ENCODE measurements at regions not wholly inside any gene's neighbourhood (a gene's known extent, or its start where the extent isn't known, plus 50 kb on each side); places are given as distances from the start of the nearest gene placed in this dataset.

- H3K23me2 ChIP-seq (ENCODE audit: insufficient read length, low read depth, low read length, poor library complexity, severe bottlenecking): no peaks in the 10 kb centered on the region
- no peaks in the 10 kb centered on the region for H3K27me3 ChIP-seq (ENCODE audit: insufficient read depth, low read length)
- no peak overlapping the region for H3T11ph ChIP-seq (ENCODE audit: low read length)
- no peak overlapping the region for H2AFZ ChIP-seq (ENCODE audit: low read length)
- no peak overlapping the region for H2BK5ac ChIP-seq (ENCODE audit: insufficient read length, low read length)
- H3K36me3 Mint-ChIP-seq (ENCODE audit: insufficient read depth in 1 of 3, low read depth in 3 of 3): no peaks in the 10 kb centered on the region
- H2AK5ac ChIP-seq (ENCODE audit: insufficient read length, low read length): no peak overlapping the region
- no CpG with 5 or more reads among the region's 3 CpGs for WGBS (ENCODE audit: extremely low coverage, insufficient read length, low lambda C conversion rate)
- H3K9ac ChIP-seq (ENCODE audit: extremely low read depth, insufficient read length, low read length): no peak overlapping the region
- no peak overlapping the region for H3K56ac ChIP-seq (ENCODE audit: insufficient read length, low read depth, low read length)
- H3K27ac ChIP-seq (ENCODE audit: insufficient read length, low read depth, low read length): no peak overlapping the region
- H3K4me3 Mint-ChIP-seq: no peak overlapping the region
- no peaks in the 10 kb centered on the region for H3K9me3 Mint-ChIP-seq
- no peak overlapping the region for H2BK120ac ChIP-seq (ENCODE audit: low read depth, low read length, poor library complexity, severe bottlenecking)
- H4K8ac ChIP-seq (replicated peaks; ENCODE audit: insufficient read length, low read depth, low read length): no peak overlapping the region
- H2BK15ac ChIP-seq (ENCODE audit: low read depth, low read length): no peak overlapping the region
- H3K4me1 Mint-ChIP-seq: peaks cover 5 to 6% of the 10 kb centered on the region in 2 experiments; a peak in 2 of 4 replicates
- no peaks in the 10 kb centered on the region for H3K79me1 ChIP-seq (ENCODE audit: insufficient read depth, low read depth, low read length, poor library complexity, severe bottlenecking)
- no peak overlapping the region for H3K27ac Mint-ChIP-seq
- no peak overlapping the region for H4K5ac ChIP-seq (ENCODE audit: insufficient read length, low read depth, low read length)
- H2BK12ac ChIP-seq (ENCODE audit: insufficient read length, low read depth, low read length): no peak overlapping the region
- H2BK20ac ChIP-seq (ENCODE audit: low read depth, low read length, poor library complexity, severe bottlenecking): no peak overlapping the region
- no peak overlapping the region for H3K4me2 ChIP-seq (ENCODE audit: insufficient read depth, insufficient read length, low read length)
- DNase-seq: no peak
- no peak overlapping the region for H3K23ac ChIP-seq (ENCODE audit: insufficient read length, low read depth, low read length)
- H4K20me1 ChIP-seq (ENCODE audit: control insufficient read depth, insufficient read depth, insufficient read length): no peaks in the 10 kb centered on the region
- no peaks in the 10 kb centered on the region for H3K9me3 ChIP-seq (ENCODE audit: control insufficient read depth, low read depth, low read length)
- no peak overlapping the region for H3K4ac ChIP-seq (ENCODE audit: low read depth, low read length)
- no peak overlapping the region for H4K91ac ChIP-seq (ENCODE audit: insufficient read length, low read depth, low read length)
- H3K27me3 Mint-ChIP-seq (ENCODE audit: low read depth): peaks cover 2% of the 10 kb centered on the region; the same call in 1 of the 2 replicates
- no peaks in the 10 kb centered on the region for H3K79me2 ChIP-seq (ENCODE audit: insufficient read depth, low read length)
- H3K18ac ChIP-seq (ENCODE audit: insufficient read length, low read depth, low read length): no peak overlapping the region
- H3K4me1 ChIP-seq (ENCODE audit: insufficient read depth, low read length): no peaks in the 10 kb centered on the region
- no peak overlapping the region for H3K14ac ChIP-seq (ENCODE audit: insufficient read depth, low read length)
- TF ChIP-seq CTCF (conservative IDR thresholded peaks at IDR 0.05): peak; percentile 43; the same call in 2 of the 3 replicates
Measured at GRCh38 chr1:224521904-224522734, 87.5 kb upstream of the WDR26 start.

Data from H9 (cell line).